G401.6 (cell line): ENCODE measurements at regions not wholly inside any gene's neighbourhood (a gene's known extent, or its start where the extent isn't known, plus 50 kb on each side); places are given as distances from the start of the nearest gene placed in this dataset.
"Not testable (repeated sequence)": the region's sequence is repeated elsewhere in the genome, so short reads cannot be mapped to it uniquely, and the experiment has no call there.

Source experiments
- FAIRE-seq: peaks from 2 replicates; lab custom pipeline; 2012; peaks lifted over from hg19 to GRCh38; lab: Jason Lieb, UNC

DNA sequence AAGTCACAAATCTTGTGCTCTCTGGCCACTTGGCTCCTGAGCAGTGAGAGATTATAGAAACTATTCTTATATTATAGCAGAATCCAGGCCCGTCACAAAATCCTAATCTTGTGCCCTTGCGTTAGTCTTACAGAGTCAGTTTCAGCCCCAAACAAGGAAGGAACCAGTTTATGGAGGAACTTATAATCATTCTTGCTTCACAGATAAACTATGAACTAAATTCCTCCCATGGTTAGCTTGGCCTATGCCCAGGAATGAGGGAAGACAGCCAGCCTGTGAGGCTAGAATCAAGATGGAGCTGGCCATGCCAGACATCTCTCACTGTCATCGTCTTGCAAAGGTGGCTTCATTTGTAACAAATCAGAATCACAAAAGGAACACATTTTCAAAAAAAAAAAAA is 199.7 kb upstream of the PITRM1 start:
- FAIRE-seq: no peak

DNA sequence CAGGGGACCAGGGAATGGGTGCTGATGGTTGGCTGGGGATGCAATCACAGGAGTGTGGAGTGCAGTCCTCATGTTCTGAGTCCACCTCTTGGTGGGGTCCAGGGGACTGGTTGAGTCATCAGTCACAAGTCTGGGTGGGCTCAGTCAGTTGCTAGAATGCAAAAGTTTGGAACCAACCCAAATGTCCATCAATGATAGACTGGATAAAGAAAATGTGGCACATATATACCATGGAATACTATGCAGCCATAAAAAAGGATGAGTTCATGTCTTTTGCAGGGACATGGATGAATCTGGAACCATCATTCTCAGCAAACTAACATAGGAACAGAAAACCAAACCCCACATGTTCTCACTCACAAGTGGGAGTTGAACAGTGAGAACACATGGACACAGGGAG is 199.0 kb upstream of the PITRM1 start:
- FAIRE-seq: not testable (repeated sequence)

DNA sequence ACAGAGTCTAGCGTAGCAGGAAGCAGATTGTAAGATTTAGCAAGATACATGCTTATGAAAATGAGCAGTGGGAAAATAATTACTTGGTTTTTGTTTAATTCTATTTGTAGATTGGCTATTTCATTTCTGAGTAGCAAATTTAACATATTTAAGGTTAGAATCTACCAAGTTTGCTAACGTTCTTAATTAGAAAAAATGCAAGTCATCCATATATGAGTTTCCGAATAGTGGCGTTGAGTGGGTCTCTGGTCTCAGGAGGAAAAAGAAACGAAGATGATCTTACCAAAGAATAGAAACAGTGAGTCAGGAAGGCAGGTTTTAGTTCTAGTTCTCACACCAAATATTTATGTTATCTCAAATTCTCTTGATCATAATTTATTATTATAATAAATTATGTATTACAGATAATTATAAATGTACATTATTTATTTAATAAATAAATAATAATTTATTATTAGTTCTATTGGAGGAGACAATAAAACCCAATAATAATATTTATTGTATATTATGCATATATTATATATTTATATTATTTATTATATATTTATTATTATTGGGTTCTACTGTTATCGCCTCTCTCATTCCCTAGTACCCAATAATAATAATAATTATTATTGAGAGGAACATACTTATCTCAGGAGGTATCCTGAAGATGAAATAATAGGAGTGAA is 194.3 kb upstream of the PITRM1 start:
- peak; percentile 95 for FAIRE-seq

DNA sequence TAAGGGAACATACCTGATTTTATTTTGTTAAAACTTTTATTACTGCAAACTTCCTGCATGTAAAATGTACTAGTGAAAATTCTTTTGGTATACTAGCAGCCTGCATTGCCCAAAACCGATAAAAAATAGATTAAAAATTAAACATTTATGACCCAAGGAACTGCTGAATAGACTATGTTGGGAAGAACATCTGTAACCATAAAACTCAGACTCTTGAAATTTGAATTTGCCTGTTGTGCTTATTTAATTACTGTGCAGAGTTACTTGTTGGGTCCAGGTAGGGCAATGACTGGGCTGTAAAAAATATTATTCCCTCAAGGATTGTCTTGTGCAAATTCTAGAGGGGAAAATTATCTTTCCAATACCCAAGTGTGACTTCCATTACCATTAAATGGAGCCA is 193.5 kb upstream of the PITRM1 start:
- no peak for FAIRE-seq

DNA sequence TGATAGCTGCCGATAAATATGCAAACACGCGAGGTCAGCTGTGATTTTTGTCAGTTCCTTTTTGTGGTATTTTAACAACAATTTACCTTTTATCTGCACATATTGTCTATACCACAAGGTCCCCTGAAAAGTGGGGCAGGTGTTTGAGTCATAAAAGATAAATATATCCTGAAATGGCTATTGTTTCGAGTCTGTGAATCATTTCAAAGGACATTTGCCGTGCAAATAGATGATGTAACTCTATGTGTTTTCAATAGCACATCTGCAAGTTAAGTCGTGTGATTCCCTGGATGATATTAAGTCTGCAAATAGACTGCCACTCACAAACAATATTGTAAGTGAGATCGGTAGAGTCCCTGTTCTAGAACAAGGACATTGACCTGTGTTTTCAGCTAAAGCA is 193.0 kb upstream of the PITRM1 start:
- no peak for FAIRE-seq

DNA sequence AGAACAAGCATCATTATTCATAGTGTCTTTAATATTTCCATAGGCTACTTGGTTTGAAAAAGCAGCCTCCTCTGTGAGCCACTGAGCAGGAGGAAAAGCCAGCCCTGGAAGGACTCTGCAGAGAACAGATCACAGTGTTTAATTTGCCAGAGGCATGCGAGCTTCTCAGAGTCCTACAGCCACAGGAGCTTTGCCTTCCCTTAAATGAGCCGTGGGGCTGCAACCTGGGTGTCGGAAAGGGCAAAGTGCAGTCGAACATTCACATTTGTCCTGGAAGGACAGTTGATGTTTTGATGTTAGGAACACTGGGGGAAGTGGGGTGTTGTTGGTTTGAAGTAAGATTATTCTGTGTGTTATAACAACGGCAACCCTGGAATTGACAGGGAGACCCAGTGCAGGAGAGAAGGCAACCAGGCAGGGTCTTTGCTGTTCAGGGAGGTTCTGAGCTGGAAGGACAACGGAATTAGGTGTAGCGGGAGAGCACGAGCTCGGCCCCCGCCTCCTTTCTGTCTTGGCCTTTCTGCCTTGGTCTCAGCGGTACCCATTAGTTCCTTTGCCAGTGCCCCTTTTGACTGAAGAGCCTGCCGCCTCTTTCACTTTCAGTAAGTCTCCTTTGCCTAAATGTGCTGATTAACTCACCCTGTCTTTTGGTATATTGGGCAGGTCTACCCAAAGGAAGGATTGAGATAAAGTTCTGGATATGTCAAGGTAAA is 192.3 kb upstream of the PITRM1 start:
- no peak for FAIRE-seq

DNA sequence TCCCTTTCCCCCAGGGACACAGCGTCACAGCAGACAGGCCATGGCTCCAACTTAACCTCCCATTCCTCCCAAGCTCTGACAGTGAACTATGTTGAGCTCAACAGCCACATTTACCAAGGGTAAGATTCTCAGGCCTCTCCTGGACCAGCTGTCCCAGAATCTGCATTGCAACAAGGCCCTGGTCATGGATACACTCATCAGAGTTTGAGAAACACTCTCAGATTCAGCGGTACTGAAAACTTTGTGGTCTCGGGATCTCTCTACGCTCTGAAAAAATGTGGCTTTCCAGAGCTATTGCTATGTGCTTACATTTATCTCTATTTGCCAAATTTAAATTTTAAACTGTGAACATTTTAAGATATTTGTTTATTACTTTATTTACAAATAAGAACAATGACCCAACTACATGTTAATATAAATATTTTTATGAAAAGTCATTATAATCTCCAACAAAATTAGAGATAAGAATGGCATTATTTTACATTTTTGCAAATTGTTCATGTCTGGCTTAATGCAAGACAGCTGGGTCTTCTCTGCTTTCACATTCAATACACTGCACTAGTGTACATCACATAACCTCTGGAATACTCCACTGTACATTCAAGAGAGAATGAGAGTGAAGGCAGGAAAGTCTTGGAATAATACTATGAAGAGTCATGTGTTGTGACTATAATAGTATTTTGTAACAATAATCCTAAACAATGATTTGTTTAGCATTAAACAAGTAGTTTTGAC is 190.9 kb upstream of the PITRM1 start:
- no peak for FAIRE-seq

DNA sequence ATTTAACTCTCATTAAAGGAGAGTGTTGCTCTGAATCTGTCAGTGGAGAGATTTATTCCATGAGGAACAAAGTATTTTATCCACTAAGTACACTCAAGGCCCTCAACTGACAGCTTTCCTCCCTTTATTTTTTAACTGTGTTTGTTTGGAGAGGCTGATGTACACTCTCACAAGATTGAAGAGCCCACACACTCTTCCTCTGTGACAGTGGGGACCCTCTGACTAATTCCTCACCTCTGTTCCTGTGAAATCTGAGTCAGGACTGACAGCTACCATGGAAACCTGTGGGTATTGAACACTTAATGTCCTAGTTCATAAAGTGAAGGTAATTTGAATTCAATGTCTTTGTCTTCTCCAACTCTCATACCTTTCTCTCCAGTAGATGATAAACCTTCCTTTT is 189.8 kb upstream of the PITRM1 start:
- no peak for FAIRE-seq

DNA sequence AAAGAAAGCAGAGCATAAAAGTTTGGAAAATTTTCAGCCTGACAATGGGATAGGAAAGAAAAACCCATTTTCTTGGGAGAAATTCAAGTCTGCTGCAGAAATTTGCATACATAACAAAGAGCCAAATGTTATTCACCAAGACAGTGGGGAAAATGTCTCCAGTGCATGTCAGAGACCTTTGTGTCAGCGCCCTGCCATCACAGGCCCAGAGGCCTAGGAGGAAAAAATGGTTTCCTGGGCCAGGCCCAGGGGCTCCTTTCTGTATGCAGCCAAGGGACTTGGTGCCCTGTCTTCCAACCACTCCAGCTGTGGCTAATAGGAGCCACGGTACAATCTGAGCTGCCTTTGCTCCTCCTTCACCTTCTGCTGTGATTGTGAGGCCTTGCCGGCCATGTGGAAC is 189.1 kb upstream of the PITRM1 start:
- FAIRE-seq: no peak

DNA sequence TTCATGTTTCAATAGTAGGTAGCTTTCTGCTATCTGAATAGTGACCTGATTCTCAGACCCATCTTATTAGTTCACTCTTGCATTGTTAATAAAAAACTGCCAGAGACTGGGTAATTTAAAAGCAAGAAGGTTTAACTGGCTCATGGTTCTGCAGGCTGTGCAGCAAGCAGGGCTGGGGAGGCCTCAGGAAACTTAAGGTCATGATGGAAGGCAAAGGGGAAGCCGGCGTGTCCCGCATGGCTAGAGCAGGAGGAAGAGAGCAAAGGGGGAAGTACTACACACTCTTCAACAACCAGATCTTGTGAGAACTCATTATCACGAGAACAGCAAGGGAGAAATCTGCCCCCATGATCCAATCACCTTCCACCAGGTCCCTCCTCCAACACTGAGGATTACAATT is 185.2 kb upstream of the PITRM1 start:
- no peak for FAIRE-seq

DNA sequence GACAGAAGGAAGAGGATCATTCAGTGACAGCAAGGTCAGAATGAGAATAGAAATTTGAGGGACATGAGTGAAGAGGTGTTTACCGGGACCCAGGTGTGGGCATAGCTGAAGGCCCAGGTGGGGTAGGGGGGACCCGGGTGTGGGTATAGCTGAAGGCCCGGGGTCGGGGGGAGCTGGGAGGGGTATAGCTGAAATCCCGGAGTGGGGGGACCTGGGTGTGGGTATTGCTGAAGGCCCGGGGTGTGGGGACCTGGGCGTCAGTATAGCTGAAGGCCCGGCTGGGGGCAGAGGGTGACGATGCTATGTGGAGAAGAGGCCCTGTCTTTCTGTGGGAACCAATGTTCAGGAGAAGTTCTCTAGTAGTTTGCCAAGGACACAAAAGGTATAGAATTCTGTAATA is 183.0 kb upstream of the PITRM1 start:
- no peak for FAIRE-seq

DNA sequence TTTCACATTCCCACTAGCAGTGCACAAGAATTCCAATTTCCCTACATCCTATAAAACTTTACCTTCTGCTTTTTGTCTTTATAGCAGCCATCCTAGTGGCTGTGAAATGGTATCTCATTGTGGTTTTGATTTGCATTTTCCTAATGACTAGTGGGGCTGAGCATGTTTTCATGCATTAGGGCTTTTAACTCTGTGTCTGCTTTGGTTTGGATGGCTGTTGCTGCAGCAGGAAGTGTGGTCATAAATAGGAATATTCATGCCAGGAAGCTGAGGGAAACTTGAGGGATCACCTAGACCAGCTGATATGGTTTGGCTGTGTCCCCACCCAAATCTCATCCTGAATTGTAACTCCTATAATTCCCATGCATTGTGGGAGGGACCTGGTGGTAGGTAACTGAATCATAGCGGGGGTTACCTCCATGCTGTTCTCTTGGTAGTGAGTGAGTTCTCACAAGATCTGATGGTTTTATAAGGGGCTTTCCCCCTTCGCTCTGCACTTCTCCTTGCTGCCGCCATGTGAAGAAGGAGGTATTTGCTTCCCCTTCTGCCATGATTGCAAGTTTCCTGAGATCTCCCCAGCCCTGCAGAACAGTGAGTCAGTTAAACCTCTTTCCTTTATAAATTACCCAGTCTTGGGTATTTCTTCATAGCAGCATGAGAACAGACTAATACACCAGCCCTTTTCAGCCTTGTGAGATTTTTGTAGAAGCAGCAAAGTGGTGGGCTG is 181.8 kb upstream of the PITRM1 start:
- no peak for FAIRE-seq

DNA sequence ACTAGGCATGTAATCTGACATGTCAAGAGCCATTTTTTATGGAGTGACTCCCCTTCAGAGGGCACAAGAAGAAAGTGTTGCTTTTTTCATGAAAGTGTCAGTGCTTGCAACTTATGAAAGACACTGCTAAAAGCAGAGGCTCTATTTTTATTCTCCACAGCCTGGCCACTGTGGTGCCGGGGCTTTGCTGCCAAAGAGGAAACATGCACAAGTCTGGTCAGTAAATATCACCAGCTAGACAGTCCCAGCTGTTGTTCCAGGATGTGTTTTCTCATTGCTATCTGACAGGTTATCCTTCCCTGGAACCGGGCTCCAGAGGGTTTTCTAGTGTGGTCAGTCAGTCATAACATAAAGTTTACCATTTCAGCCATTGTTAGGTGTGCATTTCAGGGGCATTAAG is 180.7 kb upstream of the PITRM1 start:
- FAIRE-seq: no peak

DNA sequence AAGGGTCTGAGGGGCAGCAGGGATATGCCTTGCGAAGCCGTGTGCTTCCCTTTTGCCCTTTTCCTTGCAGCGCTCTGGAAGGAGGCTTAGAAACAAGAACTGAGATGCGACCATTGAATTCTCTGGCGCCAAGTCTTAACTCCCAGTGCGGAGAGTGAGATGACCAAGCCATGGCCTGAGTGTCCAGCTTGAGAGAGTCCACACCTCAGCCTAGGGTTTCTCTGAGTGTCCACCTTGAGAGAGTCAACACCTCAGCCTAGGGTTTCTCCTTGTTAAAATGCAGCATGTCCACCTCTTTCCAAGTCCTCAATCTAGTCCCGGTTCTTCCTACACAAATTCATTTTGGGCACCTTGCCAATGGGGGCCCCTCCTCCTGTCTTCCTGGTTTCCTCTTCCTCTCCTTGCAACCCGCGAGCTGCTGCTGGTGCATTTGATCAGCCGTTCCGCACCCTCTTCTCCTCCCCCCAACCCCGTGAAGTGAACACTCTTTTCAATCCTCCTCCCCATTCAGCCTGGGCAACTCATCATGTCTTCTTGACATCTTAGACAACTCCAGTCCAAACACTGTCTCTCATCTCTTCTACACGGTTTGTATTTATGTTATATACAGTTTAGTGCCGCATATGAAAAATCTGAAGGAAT is 178.2 kb upstream of the PITRM1 start:
- FAIRE-seq: no peak

DNA sequence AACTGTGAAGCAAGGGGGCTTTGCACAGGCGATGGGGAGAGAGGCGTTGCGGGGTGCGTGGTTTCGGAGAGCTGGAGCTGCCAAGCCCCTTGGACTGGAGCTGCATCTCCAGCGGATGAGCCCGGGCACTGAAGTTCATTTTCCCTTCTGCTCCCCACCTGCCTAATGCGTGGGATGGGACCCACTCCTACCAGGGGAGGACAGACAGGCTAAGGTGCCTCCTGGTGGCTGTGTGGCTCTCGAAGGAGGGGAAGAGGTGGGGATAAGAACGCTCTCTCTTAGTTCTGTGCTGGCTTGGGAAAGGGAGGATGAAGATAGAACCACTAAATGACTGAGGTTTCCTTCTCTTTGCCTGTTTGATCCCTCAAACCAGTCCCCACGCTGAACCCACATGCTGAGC is 177.6 kb upstream of the PITRM1 start:
- FAIRE-seq: no peak

DNA sequence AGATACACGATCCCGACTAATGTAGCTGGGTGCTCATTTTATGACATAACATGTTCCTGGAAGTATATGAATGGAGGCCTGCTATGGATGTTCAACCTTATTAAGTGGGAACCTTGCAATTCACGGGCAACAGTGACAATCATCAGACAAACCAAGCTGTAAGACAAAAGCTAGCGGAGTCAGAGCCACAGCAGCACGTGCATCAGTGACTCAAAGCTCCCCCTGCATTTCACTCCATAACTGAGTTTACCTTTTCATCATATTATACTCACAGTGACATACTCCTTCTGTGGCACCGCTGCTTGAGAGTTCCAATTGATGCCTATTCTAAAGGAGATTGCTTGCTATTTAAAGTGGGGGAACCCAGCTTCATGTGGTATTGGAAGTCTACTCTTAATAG is 176.0 kb upstream of the PITRM1 start:
- no peak for FAIRE-seq

DNA sequence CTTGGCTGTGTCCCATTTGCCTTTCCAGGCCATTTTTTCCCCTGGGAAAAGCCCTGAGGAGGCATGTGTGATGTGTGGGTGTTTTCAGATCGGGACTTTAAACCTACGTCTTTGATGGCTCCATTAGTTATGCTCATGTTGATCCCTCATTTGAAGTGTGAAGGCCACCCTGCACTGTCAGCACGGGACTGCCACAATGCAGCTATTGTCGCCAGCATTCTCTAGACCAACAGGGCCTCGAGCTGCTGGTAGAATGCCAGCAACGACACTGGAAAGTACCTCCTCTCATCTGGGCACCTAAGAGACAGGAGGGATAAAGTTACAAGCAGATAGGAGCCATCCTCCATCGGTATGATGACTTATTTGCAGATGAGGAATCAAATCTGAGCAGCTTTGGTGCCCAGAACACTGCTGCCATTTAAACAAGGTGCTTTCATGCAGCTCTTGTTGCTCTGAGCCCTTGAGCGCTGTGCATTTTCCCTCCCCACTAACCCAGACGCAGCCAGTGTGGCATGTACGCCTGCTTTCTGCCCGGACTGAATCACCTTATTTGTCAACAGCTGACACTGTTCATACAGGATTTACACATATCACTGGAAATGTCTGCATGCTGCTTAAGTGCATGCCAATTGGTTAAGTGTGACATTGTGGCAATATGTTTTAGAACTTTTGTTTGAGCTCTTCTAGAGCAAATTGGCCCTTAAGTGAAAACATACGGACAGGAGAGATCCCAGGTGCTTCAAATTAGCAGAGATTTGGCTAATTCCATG is 175.0 kb upstream of the PITRM1 start:
- no peak for FAIRE-seq

DNA sequence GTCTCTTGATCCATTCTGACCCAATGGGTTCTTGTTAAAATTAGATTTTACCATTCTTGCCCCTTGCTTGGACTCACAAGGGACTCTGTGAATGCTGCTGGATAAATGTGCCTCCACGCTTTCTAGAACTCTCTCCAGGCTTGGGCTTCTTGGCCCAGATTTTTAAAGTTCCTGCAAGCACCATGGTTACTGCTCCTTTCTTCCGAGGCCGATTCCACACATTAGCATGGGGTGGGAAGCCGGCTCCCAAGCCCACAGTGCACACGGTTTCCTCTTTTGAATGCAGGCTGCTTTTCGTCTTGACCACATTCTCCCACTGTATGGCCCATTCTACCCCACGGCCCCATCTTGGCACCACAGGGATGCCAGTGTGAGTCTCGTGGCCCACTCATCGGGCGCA is 174.3 kb upstream of the PITRM1 start:
- no peak for FAIRE-seq

DNA sequence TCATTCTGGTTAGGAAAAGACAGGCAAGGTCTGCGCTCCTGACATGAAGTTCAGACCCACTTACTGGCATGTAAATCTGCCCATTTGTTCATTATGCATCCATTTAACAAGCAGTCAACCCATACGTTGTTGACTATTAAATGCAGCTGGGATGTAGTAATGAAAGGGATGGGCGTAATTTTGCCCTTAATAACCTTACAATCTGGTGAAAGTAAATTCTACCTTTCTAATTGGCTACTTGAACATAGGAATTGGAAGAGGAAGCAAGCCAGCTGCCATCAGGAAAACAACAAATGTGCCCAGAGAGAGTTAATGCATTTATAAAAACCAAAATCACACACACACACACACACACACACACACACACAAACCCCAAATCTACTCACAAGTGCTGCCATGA is 170.2 kb upstream of the PITRM1 start:
- no peak for FAIRE-seq

DNA sequence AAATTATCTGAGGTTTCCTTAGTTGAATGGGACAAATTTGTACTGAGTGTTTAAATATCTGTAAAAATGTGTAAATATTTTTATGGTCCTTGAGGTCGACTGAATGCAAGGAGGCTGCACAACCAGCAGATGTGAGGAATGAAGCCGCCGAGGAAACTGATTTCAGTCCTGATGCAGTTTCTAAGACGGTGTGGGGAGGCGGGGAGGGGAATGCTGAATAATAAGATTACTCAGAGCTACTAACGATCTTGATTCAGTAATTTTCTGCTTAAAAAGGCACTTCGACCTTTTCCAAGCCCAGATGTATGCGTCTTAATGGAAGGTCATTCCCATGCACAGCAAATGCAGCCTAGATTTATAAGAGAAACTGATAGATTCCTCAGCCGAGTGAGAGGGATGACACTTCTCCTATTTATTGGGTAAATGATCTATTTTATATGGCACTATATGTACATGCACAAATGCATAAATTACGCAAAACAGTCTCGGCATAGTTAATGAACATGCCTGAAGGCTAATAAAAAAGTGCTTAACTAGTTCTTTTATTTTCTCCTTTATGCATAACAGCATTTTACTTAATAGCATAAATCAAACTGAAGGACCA is 167.6 kb upstream of the PITRM1 start:
- no peak for FAIRE-seq

DNA sequence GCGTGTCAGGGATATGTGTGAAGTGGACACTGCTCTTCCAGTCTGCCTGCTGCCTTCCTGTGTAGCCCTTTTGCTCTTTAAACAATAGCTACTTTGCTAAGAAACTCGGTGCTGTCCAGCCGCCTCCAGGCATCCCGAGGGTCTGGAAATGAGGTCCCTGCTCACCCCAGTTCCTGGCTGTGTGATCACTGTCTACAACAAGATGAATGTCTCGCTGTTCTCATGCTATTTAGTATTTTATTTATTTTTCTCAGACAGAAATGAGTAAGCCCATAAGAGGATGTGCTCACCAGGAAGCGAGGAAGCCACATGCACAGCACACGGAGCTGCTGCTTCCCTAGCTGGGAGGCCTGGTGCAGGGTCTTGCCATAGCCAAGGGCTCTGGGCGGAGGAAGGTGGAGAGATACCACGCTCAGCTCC is 167.0 kb upstream of the PITRM1 start:
- no peak for FAIRE-seq
